ENCODE measurements at regions not wholly inside any gene's neighbourhood (a gene's known extent, or its start where the extent isn't known, plus 50 kb on each side); places are given as distances from the start of the nearest gene placed in this dataset.

GRCh38 chr2:41500895-41501294, 546.9 kb upstream of the PKDCC start:
- no peak for DNase-seq

GRCh38 chr2:41502752-41503151, 545.1 kb upstream of the PKDCC start:
- DNase-seq, result no peak

- DNase-seq, result no peak
Observed at GRCh38 chr2:41504532-41504931, 543.3 kb upstream of the PKDCC start.

- no peak for DNase-seq
Observed at GRCh38 chr2:41510108-41510507, 537.7 kb upstream of the PKDCC start.

- DNase-seq, result no peak
Observed at GRCh38 chr2:41521211-41521610, 526.6 kb upstream of the PKDCC start.

- DNase-seq, result no peak
Observed at GRCh38 chr2:41527525-41528323, 520.1 kb upstream of the PKDCC start.

- DNase-seq, result no peak
Observed at GRCh38 chr2:41535575-41535974, 512.2 kb upstream of the PKDCC start.

- DNase-seq, result no peak
Observed at GRCh38 chr2:41540272-41540998, 507.4 kb upstream of the PKDCC start.

- DNase-seq, result no peak
Observed at GRCh38 chr2:41543726-41544125, 504.1 kb upstream of the PKDCC start.

- no peak for DNase-seq
Observed at GRCh38 chr2:41544709-41545108, 503.1 kb upstream of the PKDCC start.

GRCh38 chr2:41546031-41546430, 501.8 kb upstream of the PKDCC start:
- no peak for DNase-seq

GRCh38 chr2:41568648-41569047, 479.2 kb upstream of the PKDCC start:
- no peak for DNase-seq

- no peak for DNase-seq
Observed at GRCh38 chr2:41572154-41572553, 475.7 kb upstream of the PKDCC start.

- DNase-seq, result no peak
Observed at GRCh38 chr2:41576423-41576822, 471.4 kb upstream of the PKDCC start.

GRCh38 chr2:41579806-41580205, 468.0 kb upstream of the PKDCC start:
- DNase-seq, result no peak

- no peak for DNase-seq
Observed at GRCh38 chr2:41580806-41581205, 467.0 kb upstream of the PKDCC start.

- no peak for DNase-seq
Observed at GRCh38 chr2:41595240-41595639, 452.6 kb upstream of the PKDCC start.

- DNase-seq, result no peak
Observed at GRCh38 chr2:41597680-41598079, 450.1 kb upstream of the PKDCC start.

- no peak for DNase-seq
Observed at GRCh38 chr2:41598161-41598894, 449.5 kb upstream of the PKDCC start.

- DNase-seq, result no peak
Observed at GRCh38 chr2:41600460-41600859, 447.4 kb upstream of the PKDCC start.

GRCh38 chr2:41602341-41602740, 445.5 kb upstream of the PKDCC start:
- no peak for DNase-seq

GRCh38 chr2:41605311-41605710, 442.5 kb upstream of the PKDCC start:
- no peak for DNase-seq

GRCh38 chr2:41605914-41606313, 441.9 kb upstream of the PKDCC start:
- no peak for DNase-seq

All from activated effector memory CD4-positive, alpha-beta T cell treated with Interleukin-2 at 50 U/mL for 16 hours (primary cell).